H1 (cell line): ENCODE measurements at regions not wholly inside any gene's neighbourhood (a gene's known extent, or its start where the extent isn't known, plus 50 kb on each side); places are given as distances from the start of the nearest gene placed in this dataset.

ENCODE experiments used
- CTCF ChIA-PET: fragments of 300-600 bp; sonication (Branson Sonifier 250); formaldehyde crosslinking; loops from one replicate; lab custom pipeline; 2021; ENCODE audit not compliant: partially characterized antibody; lab: Charles Lee
- POLR2A ChIA-PET: fragments of 300-600 bp; sonication (Branson Sonifier 250); formaldehyde crosslinking; loops from one replicate; lab custom pipeline; 2021; ENCODE audit warnings: inconsistent platforms; ENCODE audit not compliant: partially characterized antibody; lab: Charles Lee
- DNase-seq, 2 experiments: peaks; one replicate each; pipeline versions ENCODE4 v3.0.0 to v3.0.0-alpha.2; 2010 to 2022; ENCODE audit warnings: low spot score in 2 of 2, low read depth in 1 of 2, mixed read lengths in 1 of 2
- FAIRE-seq: peaks from 2 replicates; lab custom pipeline; 2011; peaks lifted over from hg19 to GRCh38; lab: Jason Lieb, UNC
- H2AFZ ChIP-seq: 2 replicates; pipeline ENCODE4 v1.8.1; 2012; ENCODE audit warnings: low read length, inconsistent platforms
- H2AK5ac ChIP-seq: 2 replicates; pipeline ENCODE4 v1.6.1; 2013; ENCODE audit warnings: low read depth, low read length
- H2BK120ac ChIP-seq: replicated peaks from 2 replicates; pipeline ENCODE3; 2013; ENCODE audit warnings: low read depth, low read length, inconsistent platforms
- H2BK12ac ChIP-seq: 2 replicates; pipeline ENCODE4 v1.6.1; 2013; ENCODE audit warnings: low read depth, low read length
- H2BK15ac ChIP-seq: 2 replicates; pipeline ENCODE4 v1.6.1; 2013; ENCODE audit warnings: low read length
- H2BK20ac ChIP-seq: 2 replicates; pipeline ENCODE4 v1.6.1; 2013; ENCODE audit warnings: low read length
- H2BK5ac ChIP-seq: 2 replicates; pipeline ENCODE4 v1.6.1; 2013; ENCODE audit warnings: low read depth, low read length
- H3K14ac ChIP-seq: 2 replicates; pipeline ENCODE4 v1.6.1; 2013; ENCODE audit warnings: inconsistent platforms; ENCODE audit not compliant: insufficient read length
- H3K18ac ChIP-seq: 2 replicates; pipeline ENCODE4 v1.6.1; 2013; ENCODE audit warnings: low read length; ENCODE audit errors: extremely low read depth
- H3K23ac ChIP-seq: 2 replicates; pipeline ENCODE4 v1.6.1; 2013; ENCODE audit warnings: inconsistent platforms; ENCODE audit not compliant: insufficient read length
- H3K23me2 ChIP-seq: 2 replicates; pipeline ENCODE4 v1.6.1; 2013; ENCODE audit warnings: low read depth, low read length
- H3K27ac ChIP-seq: 2 replicates; pipeline ENCODE4 v1.6.1; 2011; ENCODE audit warnings: low read depth, low read length, inconsistent platforms
- H3K27me3 ChIP-seq, 4 experiments: replicated peaks in 1 of 4; 1 replicate in 1 of 4; 2 replicates in 3 of 4; pipeline versions ENCODE4 v1.6.1 to v1.8.1; 2011 to 2013; ENCODE audit warnings: low read length in 3 of 4, mild to moderate bottlenecking in 3 of 4, inconsistent platforms in 2 of 4, mixed read lengths in 2 of 4, moderate library complexity in 1 of 4; ENCODE audit not compliant: control insufficient read depth in 3 of 4, insufficient read depth in 3 of 4; ENCODE audit errors: extremely low read depth in 1 of 4
- H3K36me3 ChIP-seq, 4 experiments: 2 replicates each; pipeline versions ENCODE4 v1.6.1 to v1.8.1; 2011 to 2013; ENCODE audit warnings: mild to moderate bottlenecking in 4 of 4, low read length in 3 of 4, moderate library complexity in 2 of 4, control low read depth in 1 of 4, inconsistent platforms in 1 of 4; ENCODE audit not compliant: insufficient read depth in 4 of 4, control insufficient read depth in 2 of 4
- H3K4ac ChIP-seq: replicated peaks from 2 replicates; pipeline ENCODE3; 2013; ENCODE audit warnings: low read length, low read depth, mixed read lengths, inconsistent platforms; ENCODE audit not compliant: insufficient read length
- H3K4me1 ChIP-seq, 4 experiments: replicated peaks in 1 of 4; 1 replicate in 1 of 4; 2 replicates in 3 of 4; pipeline versions ENCODE4 v1.6.1 to v1.8.1; 2011 to 2013; ENCODE audit warnings: low read length in 3 of 4, inconsistent platforms in 2 of 4, mixed read lengths in 1 of 4; ENCODE audit not compliant: insufficient read depth in 4 of 4, control insufficient read depth in 3 of 4
- H3K4me2 ChIP-seq, 2 experiments: 2 replicates each; pipeline versions ENCODE4 v1.6.1 to v1.8.1; 2011 to 2013; ENCODE audit warnings: low read depth in 2 of 2, low read length in 2 of 2, control low read depth in 1 of 2, inconsistent platforms in 1 of 2, mild to moderate bottlenecking in 1 of 2; ENCODE audit not compliant: insufficient read depth in 1 of 2
- H3K4me3 ChIP-seq, 4 experiments: fragments of 200-600, 300-600 bp in 1 of 4; sonication (generic), shearing (Covaris generic), sonication (Bioruptor Twin) in 1 of 4; 2 replicates each; pipeline versions ENCODE4 v1.5.1 to v1.8.1; 2011 to 2016; ENCODE audit warnings: low read length in 4 of 4, low read depth in 3 of 4, control low read depth in 2 of 4, inconsistent platforms in 2 of 4, mild to moderate bottlenecking in 2 of 4, mixed read lengths in 1 of 4, moderate library complexity in 1 of 4; ENCODE audit not compliant: insufficient read depth in 2 of 4; ENCODE audit errors: extremely low read depth in 1 of 4
- H3K56ac ChIP-seq: replicated peaks from 2 replicates; pipeline ENCODE3; 2013; ENCODE audit warnings: low read depth, mild to moderate bottlenecking, mixed read lengths, low read length, inconsistent platforms; ENCODE audit not compliant: insufficient read length
- H3K79me1 ChIP-seq: 2 replicates; pipeline ENCODE4 v1.6.1; 2013; ENCODE audit warnings: low read depth, low read length, control low read depth
- H3K79me2 ChIP-seq, 2 experiments: 2 replicates each; pipeline versions ENCODE4 v1.6.1 to v1.8.1; 2012 to 2013; ENCODE audit warnings: low read length in 2 of 2, mild to moderate bottlenecking in 2 of 2, inconsistent platforms in 1 of 2; ENCODE audit not compliant: insufficient read depth in 2 of 2, control insufficient read depth in 1 of 2
- H3K9ac ChIP-seq, 4 experiments: replicated peaks in 1 of 4; 1 replicate in 1 of 4; 2 replicates in 3 of 4; pipeline versions ENCODE4 v1.6.1 to v1.8.1; 2011 to 2013; ENCODE audit warnings: low read depth in 3 of 4, low read length in 3 of 4, control low read depth in 2 of 4, mild to moderate bottlenecking in 2 of 4, moderate library complexity in 2 of 4, inconsistent platforms in 1 of 4; ENCODE audit errors: extremely low read depth in 1 of 4
- H3K9me3 ChIP-seq, 2 experiments: 2 replicates each; pipeline versions ENCODE4 v1.6.1 to v1.8.1; 2012 to 2013; ENCODE audit warnings: mild to moderate bottlenecking in 2 of 2, moderate library complexity in 2 of 2, control low read depth in 1 of 2, inconsistent platforms in 1 of 2, low read depth in 1 of 2, low read length in 1 of 2, mixed read lengths in 1 of 2; ENCODE audit not compliant: insufficient read depth in 2 of 2
- H4K20me1 ChIP-seq, 2 experiments: replicated peaks in 1 of 2; 2 replicates each; pipeline versions ENCODE3 to v1.8.1; 2011 to 2013; ENCODE audit warnings: inconsistent platforms in 2 of 2, low read length in 2 of 2, mild to moderate bottlenecking in 1 of 2; ENCODE audit not compliant: insufficient read depth in 2 of 2, control insufficient read depth in 1 of 2
- H4K5ac ChIP-seq: 2 replicates; pipeline ENCODE4 v1.6.1; 2013; ENCODE audit warnings: low read length, low read depth, mixed read lengths, inconsistent platforms; ENCODE audit not compliant: insufficient read length
- H4K8ac ChIP-seq: 2 replicates; pipeline ENCODE4 v1.8.0; 2013; ENCODE audit warnings: mild to moderate bottlenecking, moderate library complexity, low read length, inconsistent platforms; ENCODE audit not compliant: insufficient read depth; ENCODE audit errors: extremely low read depth
- H4K91ac ChIP-seq: replicated peaks from 2 replicates; pipeline ENCODE3; 2013; ENCODE audit warnings: low read length, mixed read lengths, inconsistent platforms; ENCODE audit not compliant: insufficient read length
- BACH1 ChIP-seq: IDR thresholded peaks from 2 replicates; pipeline ENCODE4 v1.6.1; 2012; ENCODE audit warnings: low read length, improper control_type of control experiment
- CBX8 ChIP-seq: fragments of 300-800, 300-1000 bp; sonication (generic); IDR thresholded peaks from 2 replicates; pipeline ENCODE4 v1.7.1; 2016; ENCODE audit warnings: low read depth, low read length, borderline replicate concordance
- CEBPB ChIP-seq: IDR thresholded peaks from 2 replicates; pipeline ENCODE4 v1.6.1; 2012; ENCODE audit warnings: low read depth, low read length
- CHD2 ChIP-seq: IDR thresholded peaks from 2 replicates; pipeline ENCODE4 v1.6.1; 2012; ENCODE audit warnings: low read length, improper control_type of control experiment
- EZH2 ChIP-seq: fragments of 200-600 bp; sonication (generic); IDR thresholded peaks from 2 replicates; pipeline ENCODE4 v1.7.1; 2012; ENCODE audit warnings: low read depth, mild to moderate bottlenecking, moderate library complexity, low read length, inconsistent platforms; ENCODE audit not compliant: severe bottlenecking
- GTF2F1 ChIP-seq: IDR thresholded peaks from 2 replicates; pipeline ENCODE4 v1.6.1; 2012; ENCODE audit warnings: low read depth, low read length, improper control_type of control experiment, borderline replicate concordance
- KDM1A ChIP-seq: fragments of 200-600, 300-600 bp; sonication (generic); IDR thresholded peaks from 2 replicates; pipeline ENCODE4 v1.7.1; 2016; ENCODE audit warnings: mild to moderate bottlenecking, low read length, borderline replicate concordance
- POLR2A ChIP-seq, 2 experiments: IDR thresholded peaks; 1 replicate in 1 of 2; 2 replicates in 1 of 2; pipeline ENCODE4 v1.6.1; 2011; ENCODE audit warnings: low read depth in 2 of 2, low read length in 2 of 2, mild to moderate bottlenecking in 2 of 2; ENCODE audit errors: control extremely low read depth in 1 of 2
- POU5F1 ChIP-seq: IDR thresholded peaks from 2 replicates; pipeline ENCODE4 v1.6.1; 2011; ENCODE audit warnings: low read depth, mild to moderate bottlenecking, low read length, moderate library complexity
- SIX5 ChIP-seq: IDR thresholded peaks from 2 replicates; pipeline ENCODE4 v1.6.1; 2011; ENCODE audit warnings: mild to moderate bottlenecking, low read depth, low read length
- SP4 ChIP-seq: IDR thresholded peaks from 2 replicates; pipeline ENCODE4 v1.6.1; 2012; ENCODE audit warnings: low read length, inconsistent platforms
- WGBS, 2 experiments: shearing (Covaris generic) in 1 of 2; methylation state at CpG; one replicate each; pipeline versions ENCODE4 v1.1.6 to v1.1.7; 2013 to 2015; ENCODE audit warnings: low lambda C conversion rate in 2 of 2, mixed read lengths in 2 of 2, inconsistent platforms in 1 of 2, low coverage in 1 of 2, missing lambda C conversion rate in 1 of 2; ENCODE audit not compliant: insufficient replicate concordance in 2 of 2, insufficient coverage in 1 of 2, insufficient read length in 1 of 2; ENCODE audit errors: extremely low coverage in 1 of 2, missing lambda C conversion rate in 1 of 2; 5-methylcytosine and 5-hydroxymethylcytosine counted together
- TF ChIP-seq, protein P1 (sequence below): IDR thresholded peaks from 2 replicates; pipeline ENCODE4 v1.6.1; 2011; ENCODE audit warnings: low read length, improper control_type of control experiment

GRCh38 chr5:120805131-120805530 is 341.0 kb downstream of the PRR16 start:
- no peak overlapping the region for H3K56ac ChIP-seq
- 74% methylated on average over 2 of the region's 2 CpGs; no CpG with 5 or more reads in 1 of the 2 experiments for WGBS, 2 experiments
- no peak for DNase-seq
- no peak overlapping the region for H3K18ac ChIP-seq
- H3K9ac ChIP-seq: no peak overlapping the region
- H2BK5ac ChIP-seq: no peak overlapping the region
- no peak overlapping the region for H3K14ac ChIP-seq
- H3K4me3 ChIP-seq: no peak overlapping the region
- no peaks in the 10 kb centered on the region for H3K36me3 ChIP-seq
- TF ChIP-seq BACH1: no peak
- TF ChIP-seq CBX8: no peak
- TF ChIP-seq GTF2F1: no peak
- TF ChIP-seq SIX5: no peak
- TF ChIP-seq POU5F1: no peak
- no peak for TF ChIP-seq CEBPB
- no peak for TF ChIP-seq KDM1A
- TF ChIP-seq POLR2A (IDR thresholded peaks at IDR 0.05; ENCODE audit: control extremely low read depth in 1 of 2, low read depth in 2 of 2, low read length in 2 of 2): no peak
- TF ChIP-seq EZH2: no peak
- TF ChIP-seq SP4: no peak
- TF ChIP-seq, protein P1, sequence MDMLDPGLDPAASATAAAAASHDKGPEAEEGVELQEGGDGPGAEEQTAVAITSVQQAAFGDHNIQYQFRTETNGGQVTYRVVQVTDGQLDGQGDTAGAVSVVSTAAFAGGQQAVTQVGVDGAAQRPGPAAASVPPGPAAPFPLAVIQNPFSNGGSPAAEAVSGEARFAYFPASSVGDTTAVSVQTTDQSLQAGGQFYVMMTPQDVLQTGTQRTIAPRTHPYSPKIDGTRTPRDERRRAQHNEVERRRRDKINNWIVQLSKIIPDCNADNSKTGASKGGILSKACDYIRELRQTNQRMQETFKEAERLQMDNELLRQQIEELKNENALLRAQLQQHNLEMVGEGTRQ: no peak
- no peak for TF ChIP-seq CHD2
- H3K79me2 ChIP-seq: no peaks in the 10 kb centered on the region
- no peaks in the 10 kb centered on the region for H3K79me1 ChIP-seq
- no peak overlapping the region for H4K8ac ChIP-seq
- H3K27ac ChIP-seq: no peak overlapping the region
- no peaks in the 10 kb centered on the region for H3K27me3 ChIP-seq
- no peak overlapping the region for H2BK120ac ChIP-seq
- no peaks in the 10 kb centered on the region for H3K23me2 ChIP-seq
- no peak overlapping the region for H2BK12ac ChIP-seq
- H3K4me1 ChIP-seq: no peaks in the 10 kb centered on the region; a peak in 1 of 7 replicates
- H3K9me3 ChIP-seq: no peaks in the 10 kb centered on the region
- H4K91ac ChIP-seq: no peak overlapping the region
- H2AK5ac ChIP-seq: no peak overlapping the region
- ChIA-PET POLR2A (no interaction called here), CTCF (interaction anchor here (0.8 to 2.3 kb wide), 3 partner anchors 13 to 1047 kb away, joined by 3 to 10 read pairs (median 8); partner anchors contain the start of gene FTMT)
- H3K23ac ChIP-seq: no peak overlapping the region
- H2AFZ ChIP-seq: no peak overlapping the region
- no peak overlapping the region for H3K4me2 ChIP-seq
- H2BK20ac ChIP-seq: 0 out of 2 replicates have a peak overlapping the region, but pooled peaks have one; percentile 2
- no peaks in the 10 kb centered on the region for H4K20me1 ChIP-seq
- no peak for FAIRE-seq
- no peak overlapping the region for H3K4ac ChIP-seq
- H2BK15ac ChIP-seq: no peak overlapping the region
- no peak overlapping the region for H4K5ac ChIP-seq
